CD4-positive, alpha-beta T cell (primary cell): ENCODE measurements at regions not wholly inside any gene's neighbourhood (a gene's known extent, or its start where the extent isn't known, plus 50 kb on each side); places are given as distances from the start of the nearest gene placed in this dataset.

ENCODE experiments used
- ATAC-seq: fragments of 200-7000 bp; cut with Tn5 transposase; one replicate; pipeline ENCODE4 v1.10.0; 2022; ENCODE audit warnings: mild to moderate bottlenecking; ENCODE audit not compliant: poor library complexity
- CTCF ChIA-PET: fragments of 350-600 bp; sonication (Branson Sonifier 250); formaldehyde crosslinking; loops from one replicate; lab custom pipeline; 2021; ENCODE audit warnings: antibody characterized with exemption, inconsistent platforms; lab: Charles Lee
- POLR2A ChIA-PET: fragments of 350-600 bp; sonication (Branson Sonifier 250); formaldehyde crosslinking; loops from one replicate; lab custom pipeline; 2021; ENCODE audit warnings: antibody characterized with exemption, inconsistent platforms; lab: Charles Lee
- DNase-seq, 14 experiments: peaks; one replicate each; pipeline ENCODE4 v3.0.0-alpha.2; 2013 to 2020; ENCODE audit warnings: mixed read lengths in 2 of 14
- H3K27ac ChIP-seq, 2 donors: one replicate each; pipeline versions ENCODE4 v1.5.1 to v1.7.0; 2013; ENCODE audit warnings: low read length in 2 of 2, low read depth in 1 of 2, mild to moderate bottlenecking in 1 of 2
- H3K27me3 ChIP-seq, 2 experiments: 1 replicate in 1 of 2; 2 replicates in 1 of 2; pipeline versions ENCODE4 v1.6.1 to v1.7.0; 2013; ENCODE audit warnings: low read length in 2 of 2, control low read depth in 1 of 2, mild to moderate bottlenecking in 1 of 2, moderate library complexity in 1 of 2; ENCODE audit not compliant: insufficient read depth in 2 of 2, control insufficient read depth in 1 of 2
- H3K36me3 ChIP-seq: one replicate; pipeline ENCODE4 v1.6.1; 2013; ENCODE audit warnings: low read length, control low read depth; ENCODE audit not compliant: insufficient read depth
- H3K4me1 ChIP-seq: one replicate; pipeline ENCODE4 v1.6.1; 2013; ENCODE audit warnings: low read length, control low read depth; ENCODE audit not compliant: insufficient read depth
- H3K4me3 ChIP-seq: one replicate; pipeline ENCODE4 v1.5.1; 2013; ENCODE audit warnings: mild to moderate bottlenecking, low read length, moderate library complexity
- H3K9me3 ChIP-seq, 2 experiments: 1 replicate in 1 of 2; 2 replicates in 1 of 2; pipeline versions ENCODE4 v1.6.1 to v1.7.0; 2013; ENCODE audit warnings: low read length in 2 of 2, mild to moderate bottlenecking in 2 of 2, control low read depth in 1 of 2, moderate library complexity in 1 of 2; ENCODE audit not compliant: control insufficient read depth in 1 of 2, insufficient read depth in 1 of 2
- H3K27ac Mint-ChIP-seq: one replicate; pipeline ENCODE4 v1.8.0; 2020; ENCODE audit warnings: mixed read lengths
- H3K27me3 Mint-ChIP-seq: one replicate; pipeline ENCODE4 v1.8.0; 2021; ENCODE audit warnings: mixed read lengths
- H3K36me3 Mint-ChIP-seq: one replicate; pipeline ENCODE4 v1.8.0; 2021; ENCODE audit warnings: low read depth, mixed read lengths
- H3K4me1 Mint-ChIP-seq: one replicate; pipeline ENCODE4 v1.8.0; 2021; ENCODE audit warnings: low read depth, mixed read lengths
- H3K4me3 Mint-ChIP-seq: one replicate; pipeline ENCODE4 v1.8.0; 2020; ENCODE audit warnings: mild to moderate bottlenecking, mixed read lengths
- H3K9me3 Mint-ChIP-seq: one replicate; pipeline ENCODE4 v1.8.0; 2020; ENCODE audit warnings: mixed read lengths
- intact Hi-C, 2 experiments: fragments of 100-400 bp; cut with DNase I in 1 of 2; cut with micrococcal nuclease in 1 of 2; formaldehyde crosslinking; loops; one replicate each; pipeline versions ENCODE4 v1.15.1 to v1.9.0; 2023 to 2025; cut with DNase I, micrococcal nuclease
- TF ChIP-seq, protein P1 (sequence below): fragments of 200-600 bp; IDR thresholded peaks from one replicate; pipeline ENCODE4 v1.8.0; 2022; ENCODE audit warnings: antibody characterized with exemption, mild to moderate bottlenecking

GRCh38 chr21:25509862-25510261 is 97.4 kb downstream of the MRPL39 start:
- H3K36me3 Mint-ChIP-seq: no peaks in the 10 kb centered on the region
- no peaks in the 10 kb centered on the region for H3K36me3 ChIP-seq
- no peak for ATAC-seq
- H3K9me3 Mint-ChIP-seq: no peaks in the 10 kb centered on the region
- ChIA-PET CTCF (no interaction called here), POLR2A (no interaction called here)
- H3K4me3 ChIP-seq: no peak overlapping the region
- H3K4me1 ChIP-seq: no peaks in the 10 kb centered on the region
- no peak overlapping the region for H3K27ac Mint-ChIP-seq
- H3K27ac ChIP-seq: no peak overlapping the region
- no peaks in the 10 kb centered on the region for H3K27me3 ChIP-seq
- H3K4me3 Mint-ChIP-seq: no peak overlapping the region
- DNase-seq: no peak
- H3K9me3 ChIP-seq: no peaks in the 10 kb centered on the region
- intact Hi-C loops: no loop called here
- H3K27me3 Mint-ChIP-seq: no peaks in the 10 kb centered on the region
- TF ChIP-seq, protein P1, sequence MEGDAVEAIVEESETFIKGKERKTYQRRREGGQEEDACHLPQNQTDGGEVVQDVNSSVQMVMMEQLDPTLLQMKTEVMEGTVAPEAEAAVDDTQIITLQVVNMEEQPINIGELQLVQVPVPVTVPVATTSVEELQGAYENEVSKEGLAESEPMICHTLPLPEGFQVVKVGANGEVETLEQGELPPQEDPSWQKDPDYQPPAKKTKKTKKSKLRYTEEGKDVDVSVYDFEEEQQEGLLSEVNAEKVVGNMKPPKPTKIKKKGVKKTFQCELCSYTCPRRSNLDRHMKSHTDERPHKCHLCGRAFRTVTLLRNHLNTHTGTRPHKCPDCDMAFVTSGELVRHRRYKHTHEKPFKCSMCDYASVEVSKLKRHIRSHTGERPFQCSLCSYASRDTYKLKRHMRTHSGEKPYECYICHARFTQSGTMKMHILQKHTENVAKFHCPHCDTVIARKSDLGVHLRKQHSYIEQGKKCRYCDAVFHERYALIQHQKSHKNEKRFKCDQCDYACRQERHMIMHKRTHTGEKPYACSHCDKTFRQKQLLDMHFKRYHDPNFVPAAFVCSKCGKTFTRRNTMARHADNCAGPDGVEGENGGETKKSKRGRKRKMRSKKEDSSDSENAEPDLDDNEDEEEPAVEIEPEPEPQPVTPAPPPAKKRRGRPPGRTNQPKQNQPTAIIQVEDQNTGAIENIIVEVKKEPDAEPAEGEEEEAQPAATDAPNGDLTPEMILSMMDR: no peak
- H3K4me1 Mint-ChIP-seq: peaks cover 9% of the 10 kb centered on the region

- ChIA-PET POLR2A (no interaction called here), CTCF (no interaction called here)
- H3K4me3 ChIP-seq: no peak overlapping the region
- ATAC-seq: no peak
- H3K4me1 ChIP-seq: no peaks in the 10 kb centered on the region
- no peaks in the 10 kb centered on the region for H3K36me3 ChIP-seq
- H3K9me3 ChIP-seq: no peaks in the 10 kb centered on the region
- Mint-ChIP-seq H3K27me3 (no peaks in the 10 kb centered on the region), H3K4me1 (peaks cover 9% of the 10 kb centered on the region), H3K9me3 (no peaks in the 10 kb centered on the region), H3K4me3 (no peak overlapping the region), H3K27ac (no peak overlapping the region), H3K36me3 (no peaks in the 10 kb centered on the region)
- intact Hi-C loops: no loop called here
- H3K27ac ChIP-seq: no peak overlapping the region
- no peak for DNase-seq
- no peaks in the 10 kb centered on the region for H3K27me3 ChIP-seq
- TF ChIP-seq, protein P1: no peak
Observed at GRCh38 chr21:25508364-25508763, 98.9 kb downstream of the MRPL39 start.

- TF ChIP-seq, protein P1: no peak
- POLR2A ChIA-PET: no interaction called here
- no peaks in the 10 kb centered on the region for H3K36me3 ChIP-seq
- DNase-seq (peak in 1 of 14 experiments; percentile 11), ATAC-seq (no peak)
- H3K27me3 Mint-ChIP-seq: no peaks in the 10 kb centered on the region
- H3K9me3 ChIP-seq: no peaks in the 10 kb centered on the region
- H3K27ac ChIP-seq: no peak overlapping the region
- CTCF ChIA-PET: no interaction called here
- H3K4me1 ChIP-seq: no peaks in the 10 kb centered on the region
- no peaks in the 10 kb centered on the region for H3K9me3 Mint-ChIP-seq
- H3K4me3 ChIP-seq: no peak overlapping the region
- peaks cover 9% of the 10 kb centered on the region for H3K4me1 Mint-ChIP-seq
- no peaks in the 10 kb centered on the region for H3K36me3 Mint-ChIP-seq
- intact Hi-C loops: no loop called here
- H3K27me3 ChIP-seq: no peaks in the 10 kb centered on the region
- H3K27ac Mint-ChIP-seq: no peak overlapping the region
- no peak overlapping the region for H3K4me3 Mint-ChIP-seq
Observed at GRCh38 chr21:25507522-25507921, 99.8 kb downstream of the MRPL39 start.
